PFSK-1 (cell line): ENCODE measurements at regions not wholly inside any gene's neighbourhood (a gene's known extent, or its start where the extent isn't known, plus 50 kb on each side); places are given as distances from the start of the nearest gene placed in this dataset.

Experiments
- POLR2AphosphoS5 ChIP-seq: IDR thresholded peaks from 2 replicates; pipeline ENCODE4 v1.6.1; 2012; ENCODE audit warnings: low read depth, mild to moderate bottlenecking, control low read depth, low read length, moderate library complexity
- SIN3A ChIP-seq: IDR thresholded peaks from 2 replicates; pipeline ENCODE4 v1.6.1; 2012; ENCODE audit warnings: mild to moderate bottlenecking, low read length, moderate library complexity, borderline replicate concordance; ENCODE audit not compliant: insufficient read depth

GRCh38 chr16:79895917-79896203 lies 295.3 kb upstream of the MAF start:
- TF ChIP-seq POLR2AphosphoS5: no peak
- no peak for TF ChIP-seq SIN3A
